Kidney epithelial cell (primary cell): ENCODE measurements at regions not wholly inside any gene's neighbourhood (a gene's known extent, or its start where the extent isn't known, plus 50 kb on each side); places are given as distances from the start of the nearest gene placed in this dataset.

Experiments
- DNase-seq: peaks from one replicate; pipeline ENCODE4 v3.0.0-alpha.2; 2010; ENCODE audit warnings: low read depth
- H3K27me3 ChIP-seq: 2 replicates; pipeline ENCODE4 v1.6.0; 2011; ENCODE audit warnings: low read length; ENCODE audit not compliant: control insufficient read depth, insufficient read depth
- H3K36me3 ChIP-seq: 2 replicates; pipeline ENCODE4 v1.5.1; 2011; ENCODE audit warnings: low read length; ENCODE audit not compliant: control insufficient read depth, insufficient read depth
- H3K4me3 ChIP-seq: 2 replicates; pipeline ENCODE4 v1.5.1; 2011; ENCODE audit warnings: low read depth, mild to moderate bottlenecking, control low read depth, low read length
- CTCF ChIP-seq: IDR thresholded peaks from 2 replicates; pipeline ENCODE4 v1.5.1; 2011; ENCODE audit warnings: mild to moderate bottlenecking, moderate library complexity, low read length, control low read depth, inconsistent platforms; ENCODE audit not compliant: insufficient read depth, poor library complexity, severe bottlenecking

GRCh38 chr2:41020358-41020757 lies 568.5 kb upstream of the SLC8A1 start:
- H3K27me3 ChIP-seq, result no peaks in the 10 kb centered on the region
- TF ChIP-seq CTCF, result no peak
- DNase-seq, result no peak
- H3K36me3 ChIP-seq, result no peaks in the 10 kb centered on the region
- H3K4me3 ChIP-seq, result no peak overlapping the region

GRCh38 chr2:41024816-41025215 lies 572.9 kb upstream of the SLC8A1 start:
- TF ChIP-seq CTCF, result no peak

GRCh38 chr2:41026613-41027012 lies 574.7 kb upstream of the SLC8A1 start:
- DNase-seq, result no peak
- H3K36me3 ChIP-seq, result no peaks in the 10 kb centered on the region
- TF ChIP-seq CTCF, result no peak
- no peak overlapping the region for H3K4me3 ChIP-seq
- H3K27me3 ChIP-seq, result no peaks in the 10 kb centered on the region

More at GRCh38 chr2:41024816-41025215, 572.9 kb upstream of the SLC8A1 start:
- Histone ChIP-seq H3K36me3 (no peaks in the 10 kb centered on the region), H3K4me3 (no peak overlapping the region), H3K27me3 (no peaks in the 10 kb centered on the region)
- DNase-seq, result no peak

GRCh38 chr2:41027095-41027494 lies 575.2 kb upstream of the SLC8A1 start:
- no peak for DNase-seq
- H3K4me3 ChIP-seq, result no peak overlapping the region
- H3K27me3 ChIP-seq, result no peaks in the 10 kb centered on the region
- no peak for TF ChIP-seq CTCF
- no peaks in the 10 kb centered on the region for H3K36me3 ChIP-seq

- DNase-seq, result no peak
- no peaks in the 10 kb centered on the region for H3K36me3 ChIP-seq
- TF ChIP-seq CTCF, result no peak
- no peaks in the 10 kb centered on the region for H3K27me3 ChIP-seq
- H3K4me3 ChIP-seq, result no peak overlapping the region
Measured at GRCh38 chr2:41031282-41031681, 579.4 kb upstream of the SLC8A1 start.

- Histone ChIP-seq H3K4me3 (no peak overlapping the region), H3K36me3 (no peaks in the 10 kb centered on the region), H3K27me3 (no peaks in the 10 kb centered on the region)
- no peak for TF ChIP-seq CTCF
- no peak for DNase-seq
Measured at GRCh38 chr2:41032715-41033114, 580.8 kb upstream of the SLC8A1 start.
